ENCODE measurements at regions not wholly inside any gene's neighbourhood (a gene's known extent, or its start where the extent isn't known, plus 50 kb on each side); places are given as distances from the start of the nearest gene placed in this dataset.
"Not testable (repeated sequence)": the region's sequence is repeated elsewhere in the genome, so short reads cannot be mapped to it uniquely, and the experiment has no call there.

DNA sequence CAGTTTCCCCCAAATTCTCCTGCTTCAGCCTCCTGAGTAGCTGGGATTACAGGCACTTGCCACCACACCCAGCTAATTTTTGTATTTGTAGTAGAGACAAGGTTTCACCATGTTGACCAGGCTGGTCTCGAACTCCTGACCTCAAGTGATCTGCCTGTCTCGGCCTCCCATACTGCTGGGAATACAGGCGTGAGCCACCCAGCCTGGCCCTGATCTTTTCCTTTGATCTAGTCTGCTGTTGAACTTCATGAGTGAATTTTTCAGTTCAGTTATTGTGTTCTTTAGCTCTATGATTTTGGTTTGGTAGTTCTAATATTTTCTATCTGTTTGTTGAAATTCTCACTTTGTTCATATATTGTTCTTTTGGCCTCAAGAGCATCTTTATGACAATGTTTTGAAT, 83.4 kb upstream of the RAP2C start:
- H3K4me3 ChIP-seq (ENCODE audit: low read depth, low read length); DNase-seq; H3K4me1 ChIP-seq; H3K9me3 ChIP-seq; H3K27me3 ChIP-seq; H3K36me3 ChIP-seq: not testable (repeated sequence)

DNA sequence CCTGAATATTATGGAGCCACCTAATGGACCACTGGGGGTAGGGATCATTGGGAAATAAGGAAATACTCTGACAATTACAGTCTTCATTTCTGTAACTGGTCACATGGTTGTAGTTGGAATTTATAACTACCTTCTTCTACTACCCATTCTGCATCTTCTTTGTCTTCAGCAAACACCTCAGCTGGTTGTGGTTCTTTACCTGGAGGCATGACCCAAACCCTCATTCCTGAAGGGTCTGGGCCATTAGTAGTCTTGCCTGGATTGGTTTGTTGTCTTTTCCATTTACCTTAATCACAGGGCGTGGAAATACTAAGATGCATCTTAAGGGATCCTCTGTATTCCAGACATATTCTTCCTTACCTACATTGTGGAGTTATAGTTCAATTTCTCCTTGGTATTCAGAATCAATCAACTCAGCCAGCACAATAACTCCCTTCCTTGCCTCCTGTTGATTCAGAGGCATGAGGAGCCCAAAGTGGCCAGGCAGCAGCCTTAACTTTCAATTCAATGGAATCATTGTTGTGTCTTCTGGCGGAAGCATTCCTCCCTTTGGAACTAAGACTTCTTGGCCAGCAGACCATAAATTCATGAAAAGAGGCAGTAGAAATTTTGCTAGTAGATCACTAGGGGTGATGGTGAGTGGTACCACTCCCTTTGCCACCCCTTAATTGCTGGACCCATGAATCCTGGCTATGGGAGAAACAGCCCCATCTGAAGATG, 75.7 kb upstream of the RAP2C start:
- no peaks in the 10 kb centered on the region for H3K36me3 ChIP-seq
- TF ChIP-seq, protein P1, sequence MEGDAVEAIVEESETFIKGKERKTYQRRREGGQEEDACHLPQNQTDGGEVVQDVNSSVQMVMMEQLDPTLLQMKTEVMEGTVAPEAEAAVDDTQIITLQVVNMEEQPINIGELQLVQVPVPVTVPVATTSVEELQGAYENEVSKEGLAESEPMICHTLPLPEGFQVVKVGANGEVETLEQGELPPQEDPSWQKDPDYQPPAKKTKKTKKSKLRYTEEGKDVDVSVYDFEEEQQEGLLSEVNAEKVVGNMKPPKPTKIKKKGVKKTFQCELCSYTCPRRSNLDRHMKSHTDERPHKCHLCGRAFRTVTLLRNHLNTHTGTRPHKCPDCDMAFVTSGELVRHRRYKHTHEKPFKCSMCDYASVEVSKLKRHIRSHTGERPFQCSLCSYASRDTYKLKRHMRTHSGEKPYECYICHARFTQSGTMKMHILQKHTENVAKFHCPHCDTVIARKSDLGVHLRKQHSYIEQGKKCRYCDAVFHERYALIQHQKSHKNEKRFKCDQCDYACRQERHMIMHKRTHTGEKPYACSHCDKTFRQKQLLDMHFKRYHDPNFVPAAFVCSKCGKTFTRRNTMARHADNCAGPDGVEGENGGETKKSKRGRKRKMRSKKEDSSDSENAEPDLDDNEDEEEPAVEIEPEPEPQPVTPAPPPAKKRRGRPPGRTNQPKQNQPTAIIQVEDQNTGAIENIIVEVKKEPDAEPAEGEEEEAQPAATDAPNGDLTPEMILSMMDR (IDR thresholded peaks at IDR 0.05; ENCODE audit: low read depth, low read length) = no peak
- no peak for DNase-seq
- H3K9me3 ChIP-seq = no peaks in the 10 kb centered on the region
- H3K4me1 ChIP-seq = no peaks in the 10 kb centered on the region
- no peak overlapping the region for H3K4me3 ChIP-seq (ENCODE audit: low read depth, low read length)
- H3K27me3 ChIP-seq = no peaks in the 10 kb centered on the region

DNA sequence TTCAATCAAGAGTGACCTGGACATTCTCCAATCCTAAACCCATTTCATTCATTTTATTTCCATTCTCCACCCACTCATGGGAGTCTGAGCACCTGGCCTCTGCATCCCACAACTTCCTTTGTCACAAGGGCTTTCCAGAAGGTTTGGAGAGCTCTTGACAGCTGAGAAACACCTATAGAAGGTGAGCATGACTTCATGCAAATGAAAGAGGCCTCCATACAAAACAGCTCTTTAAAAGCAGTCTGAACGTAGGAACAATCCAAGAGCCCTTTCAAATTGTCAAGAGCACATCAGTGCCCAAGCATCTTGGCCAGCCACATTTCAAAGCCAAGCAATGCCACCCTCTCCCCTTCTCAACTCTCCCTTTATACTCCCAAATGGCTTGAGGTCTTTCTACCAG, 74.9 kb upstream of the RAP2C start:
- no peaks in the 10 kb centered on the region for H3K27me3 ChIP-seq
- no peak overlapping the region for H3K4me3 ChIP-seq (ENCODE audit: low read depth, low read length)
- no peaks in the 10 kb centered on the region for H3K9me3 ChIP-seq
- DNase-seq = no peak
- H3K36me3 ChIP-seq = no peaks in the 10 kb centered on the region
- TF ChIP-seq, protein P1 (IDR thresholded peaks at IDR 0.05; ENCODE audit: low read depth, low read length) = no peak
- no peaks in the 10 kb centered on the region for H3K4me1 ChIP-seq

DNA sequence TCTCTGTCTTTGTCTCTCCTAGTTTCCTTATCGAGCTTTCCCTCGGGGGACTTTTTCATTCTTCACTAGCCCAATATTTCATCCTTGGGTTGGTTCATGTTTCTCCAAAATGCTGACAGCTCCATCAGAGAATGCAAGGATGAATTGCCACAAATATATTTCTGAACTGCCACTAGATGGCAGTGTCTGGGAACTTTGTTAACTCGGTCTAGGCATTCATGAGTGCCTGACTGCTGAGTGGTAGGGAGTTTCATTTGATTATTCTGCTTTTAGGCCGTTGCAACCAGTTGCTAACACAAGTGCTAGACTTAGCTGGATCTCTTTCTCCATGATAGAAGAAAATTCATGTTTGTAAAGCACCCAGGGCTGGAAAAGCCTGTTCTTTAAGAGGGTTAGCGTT, 73.5 kb upstream of the RAP2C start:
- Histone ChIP-seq H3K9me3 (no peaks in the 10 kb centered on the region), H3K4me3 (ENCODE audit: low read depth, low read length) (no peak overlapping the region), H3K4me1 (no peaks in the 10 kb centered on the region), H3K36me3 (no peaks in the 10 kb centered on the region), H3K27me3 (no peaks in the 10 kb centered on the region)
- TF ChIP-seq, protein P1 (IDR thresholded peaks at IDR 0.05; ENCODE audit: low read depth, low read length) = peak; percentile 59
- peak; percentile 19 for DNase-seq

DNA sequence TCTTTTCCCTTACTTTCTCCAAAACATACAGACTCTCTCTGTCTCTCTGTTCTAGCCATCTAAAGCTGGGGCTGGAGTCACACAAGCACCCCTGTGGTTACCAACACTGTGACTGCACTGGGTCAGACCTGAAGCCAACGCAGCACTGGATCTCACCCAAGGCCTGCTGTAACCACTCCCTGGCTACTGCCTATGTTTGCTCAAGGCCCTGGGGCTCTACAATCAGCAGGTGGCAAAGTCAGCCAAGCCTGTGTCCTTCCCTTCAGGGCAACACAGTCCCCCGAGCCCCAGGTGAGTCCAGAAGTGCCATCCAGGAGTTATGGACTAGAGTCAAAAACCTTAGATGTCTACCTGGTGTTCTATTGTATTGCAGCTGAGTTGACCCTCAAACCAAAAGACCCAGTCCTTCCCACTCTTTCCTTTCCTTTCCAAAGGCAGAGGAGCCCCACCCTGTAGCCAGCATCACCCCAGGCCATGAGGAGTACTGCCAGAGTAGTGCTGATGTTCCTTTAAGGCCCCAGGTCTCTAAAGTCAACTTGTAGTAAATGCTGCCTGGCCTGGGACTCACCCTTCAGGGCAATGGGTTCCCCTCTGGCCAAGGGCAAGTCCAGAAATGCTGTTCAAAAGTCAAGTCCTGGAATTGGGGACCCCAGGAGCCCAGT, 58.8 kb upstream of the RAP2C start:
- Histone ChIP-seq H3K4me1 (no peaks in the 10 kb centered on the region), H3K36me3 (no peaks in the 10 kb centered on the region), H3K4me3 (ENCODE audit: low read depth, low read length) (no peak overlapping the region), H3K27me3 (no peaks in the 10 kb centered on the region), H3K9me3 (no peaks in the 10 kb centered on the region)
- DNase-seq = no peak
- TF ChIP-seq, protein P1 (IDR thresholded peaks at IDR 0.05; ENCODE audit: low read depth, low read length) = no peak

DNA sequence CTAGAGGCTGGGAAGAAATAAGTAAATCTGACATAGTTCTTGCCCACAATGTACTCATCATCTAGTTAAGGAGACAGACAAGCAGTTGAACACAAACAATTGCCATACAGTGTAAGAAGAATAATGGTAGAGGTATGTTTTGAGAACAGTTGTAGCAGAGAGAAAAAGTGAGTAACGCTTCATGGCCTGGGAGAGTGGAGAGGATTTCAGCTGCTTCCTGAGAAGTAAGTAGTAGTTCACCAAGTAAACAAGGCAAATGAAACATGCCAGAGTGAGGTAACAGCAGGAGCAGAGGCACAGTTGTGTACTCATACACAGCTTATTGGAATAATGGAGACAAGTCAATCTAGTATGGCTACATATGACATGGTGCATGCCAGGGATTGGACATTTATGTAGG, 53.6 kb upstream of the RAP2C start:
- no peaks in the 10 kb centered on the region for H3K36me3 ChIP-seq
- H3K4me1 ChIP-seq = no peaks in the 10 kb centered on the region
- no peaks in the 10 kb centered on the region for H3K9me3 ChIP-seq
- TF ChIP-seq, protein P1 (IDR thresholded peaks at IDR 0.05; ENCODE audit: low read depth, low read length) = no peak
- no peak for DNase-seq
- H3K4me3 ChIP-seq (ENCODE audit: low read depth, low read length) = no peak overlapping the region
- H3K27me3 ChIP-seq = no peaks in the 10 kb centered on the region
